ENCODE measurements at regions not wholly inside any gene's neighbourhood (a gene's known extent, or its start where the extent isn't known, plus 50 kb on each side); places are given as distances from the start of the nearest gene placed in this dataset.

DNA sequence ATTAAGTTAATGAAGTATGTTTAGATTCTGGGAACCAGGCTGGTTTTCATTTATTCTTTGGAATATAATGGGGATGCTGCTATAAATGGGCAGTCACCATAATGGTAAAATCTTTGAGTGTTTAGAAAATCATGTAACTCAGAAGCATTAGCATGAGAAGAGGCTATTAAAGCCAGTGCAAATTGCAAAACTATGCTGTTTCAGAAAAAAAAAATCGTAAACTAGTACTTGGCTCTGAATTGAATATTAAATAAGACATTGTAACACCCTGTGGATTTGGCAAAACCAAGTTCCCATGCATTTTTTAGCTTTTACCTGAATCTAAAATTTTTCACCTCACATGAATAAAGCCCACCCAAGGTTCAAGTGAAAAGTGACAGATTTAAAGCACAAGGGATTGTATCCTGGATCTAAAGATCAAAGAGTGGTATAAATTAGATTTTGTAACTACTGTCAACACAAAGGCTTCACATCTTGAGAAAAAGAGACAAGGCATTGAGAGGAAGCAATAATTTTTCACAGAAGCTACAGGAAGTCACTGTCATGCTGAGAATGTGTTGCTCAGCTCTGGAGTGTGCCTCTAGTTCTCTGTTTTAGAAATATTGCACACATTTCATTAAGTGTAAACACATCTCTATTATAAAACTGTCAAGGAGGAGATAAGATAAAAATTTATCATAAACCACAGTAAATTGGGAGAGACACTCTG is 142.2 kb downstream of the ABCA8 start:
- DNase-seq: no peak

GRCh38 chr17:68809148-68809547 is 146.0 kb downstream of the ABCA8 start:
- no peak for DNase-seq

DNA sequence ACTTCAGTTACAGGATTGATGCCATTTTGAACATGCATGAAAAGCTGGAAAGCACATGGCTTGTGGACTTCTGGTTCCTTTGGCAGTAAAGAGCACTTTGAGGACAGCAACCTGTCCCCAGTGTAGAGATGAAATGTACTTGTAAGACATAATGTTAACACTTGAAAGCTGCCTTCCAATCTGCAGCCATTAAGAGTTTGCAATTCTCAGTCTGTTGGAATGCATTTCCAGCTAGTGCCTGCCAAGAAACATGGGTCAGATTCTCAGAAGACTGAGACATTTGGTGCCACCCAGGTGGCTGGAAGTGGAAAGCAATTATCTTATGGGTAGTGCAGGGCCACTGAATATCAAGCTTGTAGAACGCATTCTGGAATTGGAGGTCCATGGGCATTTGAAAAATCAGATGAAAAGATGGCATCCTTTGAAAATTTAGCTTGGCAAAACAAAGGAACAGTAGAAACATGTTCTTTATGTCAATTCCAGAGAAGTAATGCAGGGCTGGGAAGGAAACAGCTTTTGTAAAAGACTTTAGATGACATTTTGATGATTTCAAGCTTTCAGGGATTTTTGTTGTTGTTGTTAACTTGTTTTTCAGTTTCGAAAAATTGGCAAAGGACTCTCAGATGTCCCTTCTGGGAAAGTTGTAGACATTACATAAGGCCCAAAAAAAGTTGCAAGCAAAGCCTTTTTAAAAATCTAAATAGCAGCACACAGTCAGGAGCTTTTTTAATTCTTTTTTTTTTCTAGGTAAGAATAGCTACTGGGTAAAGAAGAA is 147.0 kb downstream of the ABCA8 start:
- DNase-seq: no peak

DNA sequence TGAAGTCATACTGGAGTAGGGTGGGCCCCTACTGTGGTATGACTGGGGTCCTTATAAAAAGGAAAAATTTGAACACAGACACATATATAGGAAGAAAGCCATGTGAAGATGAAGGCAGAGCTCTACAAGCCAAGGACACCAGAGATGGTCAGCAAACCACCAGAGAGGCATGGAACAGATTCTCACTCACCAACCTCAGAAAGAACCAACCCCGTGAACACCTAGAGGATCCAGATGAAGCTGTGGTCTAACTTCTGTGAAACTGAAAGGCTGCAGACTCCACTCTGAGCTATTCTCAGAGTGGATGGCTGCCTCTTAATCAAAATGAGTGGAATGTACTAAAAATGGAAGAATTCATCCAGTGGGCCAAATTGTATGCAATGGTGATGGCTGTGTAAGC is 149.6 kb downstream of the ABCA8 start:
- DNase-seq: no peak

DNA sequence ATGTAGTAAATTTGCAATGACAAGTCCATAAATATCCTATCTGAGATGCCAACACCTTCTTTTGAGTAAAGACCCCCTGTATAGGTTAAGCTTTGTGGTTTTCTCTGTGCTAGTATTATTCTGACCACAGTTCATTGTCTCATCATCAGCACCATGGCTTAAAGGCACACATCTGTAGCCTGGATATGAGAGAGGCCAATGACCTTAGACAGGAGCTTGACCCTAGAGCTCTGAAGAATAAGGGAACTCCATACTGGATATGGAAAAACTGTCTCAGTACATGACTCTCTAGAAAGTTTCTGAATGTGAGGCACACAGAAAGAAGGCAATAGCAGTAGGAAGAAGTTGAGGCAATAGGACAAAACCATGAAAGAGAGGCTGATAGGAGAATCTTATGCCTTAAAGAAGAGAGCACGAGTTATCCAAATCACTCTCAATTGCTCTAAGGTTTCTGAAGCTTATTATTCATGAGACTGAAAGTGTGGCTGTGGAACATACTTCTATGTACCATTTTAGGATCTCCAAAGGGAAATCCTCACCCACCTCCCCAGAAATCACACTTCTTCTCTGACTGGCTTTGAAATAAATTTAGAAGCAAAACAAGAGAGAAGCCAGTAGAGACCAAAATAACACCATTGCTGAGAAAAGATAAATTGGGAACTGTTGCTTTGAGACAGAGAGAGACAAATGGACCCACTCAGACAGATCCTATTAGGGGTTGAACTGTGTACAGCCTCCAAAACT is 150.2 kb downstream of the ABCA8 start:
- no peak for DNase-seq

GRCh38 chr17:68803164-68803929 is 151.8 kb downstream of the ABCA8 start:
- no peak for DNase-seq

- DNase-seq: no peak
Observed at GRCh38 chr17:68801335-68802247, 153.6 kb downstream of the ABCA8 start.

DNA sequence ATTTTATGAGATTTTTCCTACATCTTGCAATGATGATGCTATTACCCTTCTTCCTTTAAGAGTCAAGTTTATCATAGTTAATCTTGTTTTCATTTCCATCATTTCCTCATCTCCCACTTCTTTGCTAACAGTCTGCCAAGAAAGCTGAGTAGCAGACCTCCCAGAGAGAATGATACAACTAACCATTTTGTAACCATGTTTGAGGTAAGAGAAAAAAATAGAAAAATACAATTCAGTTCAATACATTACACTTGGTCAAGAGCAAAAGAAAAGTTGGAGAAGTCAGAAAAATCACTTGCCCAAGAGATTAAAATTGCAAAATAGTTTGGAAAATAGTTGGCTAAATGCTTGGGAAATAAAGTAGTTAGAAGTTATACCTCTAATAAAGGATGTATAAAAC is 154.4 kb downstream of the ABCA8 start:
- DNase-seq: no peak

DNA sequence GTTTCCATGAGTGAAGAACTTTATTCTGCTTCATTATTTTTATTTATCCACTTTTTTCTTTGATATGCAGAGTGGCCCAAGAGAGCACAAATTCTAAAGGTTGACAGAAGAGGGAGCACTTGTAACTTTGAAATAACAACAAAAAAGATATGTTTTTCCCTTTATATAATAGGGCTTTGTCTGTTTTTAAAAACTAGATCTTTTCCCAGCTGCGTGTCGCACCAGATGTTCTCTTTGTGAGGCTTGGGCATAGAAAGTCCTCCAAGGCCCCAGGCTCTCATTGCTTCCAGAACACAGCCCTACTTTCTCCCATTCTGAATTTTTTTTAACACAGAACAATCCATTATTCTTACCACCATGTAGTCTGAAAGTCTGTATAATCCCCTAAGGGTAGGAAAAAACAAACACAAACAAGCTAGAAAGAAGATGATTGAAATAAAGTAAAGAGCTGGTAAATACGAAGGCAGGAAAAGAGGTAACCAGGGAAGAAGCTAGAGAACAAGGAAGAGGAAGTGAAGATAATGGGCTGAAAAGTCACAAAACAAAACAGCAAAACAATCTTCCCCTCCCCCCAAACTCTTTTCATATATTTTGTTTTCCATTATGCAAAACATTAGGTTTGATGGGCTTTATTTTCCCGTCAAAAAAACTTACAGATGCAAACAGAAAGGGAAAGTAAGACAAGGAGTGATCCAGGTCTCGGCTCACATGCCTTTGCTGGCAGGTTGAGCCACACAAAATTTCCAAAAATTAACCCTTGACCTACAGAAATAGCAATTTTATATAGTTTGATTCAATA is 160.4 kb downstream of the ABCA8 start:
- DNase-seq: no peak

- no peak for DNase-seq
Observed at GRCh38 chr17:68792873-68793272, 162.3 kb downstream of the ABCA8 start.

GRCh38 chr17:68792042-68792685 is 163.0 kb downstream of the ABCA8 start:
- no peak for DNase-seq

DNA sequence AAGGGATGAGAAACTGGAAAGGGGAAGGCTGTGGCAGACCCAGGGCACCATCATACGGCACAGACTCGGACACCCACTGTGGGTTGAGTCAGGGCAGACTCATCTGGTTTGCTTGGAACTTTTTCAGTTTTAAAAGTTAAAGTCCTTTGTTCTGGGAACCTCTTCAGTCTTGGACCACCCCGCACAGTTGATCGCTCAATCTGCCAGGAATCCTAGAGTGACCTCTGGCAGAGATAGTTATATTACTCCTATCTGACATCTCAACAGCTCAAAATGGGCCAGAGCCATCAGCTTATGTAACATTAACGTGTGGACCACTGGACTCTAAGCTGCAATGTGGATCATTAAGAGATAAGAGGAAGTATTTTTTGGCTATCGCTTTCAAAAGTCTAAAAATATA is 164.3 kb downstream of the ABCA8 start:
- no peak for DNase-seq

GRCh38 chr17:68790492-68790891 is 164.7 kb downstream of the ABCA8 start:
- DNase-seq: no peak

DNA sequence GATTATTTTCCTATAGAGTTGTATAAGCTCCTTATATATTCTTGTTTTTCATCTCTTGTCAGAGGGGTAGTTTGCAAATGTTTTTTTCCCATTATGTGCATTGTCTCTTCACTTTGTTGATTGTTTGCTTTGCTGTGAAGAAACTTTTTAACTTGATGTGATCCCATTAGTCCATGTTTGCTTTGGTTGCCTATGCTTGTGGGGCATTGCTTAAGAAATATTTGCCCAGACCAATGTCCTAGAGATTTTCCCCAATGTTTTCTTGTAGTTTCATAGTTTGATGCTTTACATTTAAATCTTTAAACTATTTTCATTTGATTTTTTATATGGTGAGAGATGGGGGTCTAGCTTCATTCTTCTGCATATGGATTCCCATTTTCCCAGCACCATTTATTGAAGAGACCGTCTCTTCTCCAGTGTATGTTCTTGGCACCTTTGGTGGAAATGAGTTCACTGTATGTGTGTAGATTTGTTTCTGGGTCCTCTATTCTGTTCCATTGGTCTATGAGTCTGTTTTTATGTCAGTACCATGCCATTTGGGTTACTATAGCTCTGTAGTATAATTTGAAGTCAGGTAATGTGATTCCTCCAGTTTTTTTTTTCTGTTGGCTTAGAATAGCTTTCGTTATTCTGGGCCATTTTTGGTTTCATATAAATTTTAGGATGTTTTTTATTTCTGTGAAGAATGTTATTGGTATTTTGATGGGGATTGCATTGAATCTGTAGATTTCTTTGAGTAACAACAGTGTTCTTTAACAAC is 165.8 kb downstream of the ABCA8 start:
- DNase-seq: no peak

DNA sequence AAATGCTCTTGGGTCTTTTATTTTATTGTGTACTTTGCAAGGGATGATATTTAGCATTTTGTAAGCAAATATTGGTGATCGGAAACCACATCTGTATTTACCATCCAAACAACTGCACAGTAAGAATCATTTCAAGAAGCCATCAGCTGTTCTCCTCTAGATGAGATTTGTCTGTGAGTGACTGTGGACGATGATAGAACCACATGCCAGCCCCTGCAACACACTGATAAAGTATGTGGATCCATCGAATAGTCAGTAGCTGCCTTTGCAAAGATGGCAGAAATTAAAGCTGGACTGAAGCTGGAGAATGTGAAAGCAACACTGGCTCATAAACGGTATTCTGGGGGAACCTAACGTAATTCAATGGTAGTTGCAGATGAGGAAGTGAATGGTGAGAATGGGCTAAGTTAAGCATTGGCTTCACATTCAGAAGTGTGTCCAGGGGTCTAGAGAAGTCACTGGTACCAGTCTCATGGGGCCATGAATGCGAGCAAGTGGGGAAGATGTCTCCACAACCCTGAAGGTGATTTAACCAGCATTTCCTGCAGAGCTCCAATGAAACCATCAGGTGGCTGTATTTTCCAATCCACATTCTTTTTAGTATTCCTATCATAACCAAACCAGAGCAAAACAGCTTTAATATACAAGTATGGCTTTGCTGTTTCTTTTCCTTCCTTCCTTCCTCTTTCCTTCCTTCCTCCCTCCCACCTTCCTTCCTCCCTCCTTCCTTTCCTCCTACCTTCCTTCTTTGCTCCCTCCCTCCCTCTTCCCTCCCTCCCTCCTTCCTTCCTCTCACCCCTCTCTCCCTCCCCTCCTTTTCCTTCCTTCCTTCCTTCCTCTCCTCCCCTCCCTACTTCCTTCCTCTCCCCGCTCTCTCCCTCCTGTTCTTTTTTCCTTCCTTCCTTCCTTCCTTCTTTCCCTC is 169.4 kb downstream of the ABCA8 start:
- DNase-seq: no peak

DNA sequence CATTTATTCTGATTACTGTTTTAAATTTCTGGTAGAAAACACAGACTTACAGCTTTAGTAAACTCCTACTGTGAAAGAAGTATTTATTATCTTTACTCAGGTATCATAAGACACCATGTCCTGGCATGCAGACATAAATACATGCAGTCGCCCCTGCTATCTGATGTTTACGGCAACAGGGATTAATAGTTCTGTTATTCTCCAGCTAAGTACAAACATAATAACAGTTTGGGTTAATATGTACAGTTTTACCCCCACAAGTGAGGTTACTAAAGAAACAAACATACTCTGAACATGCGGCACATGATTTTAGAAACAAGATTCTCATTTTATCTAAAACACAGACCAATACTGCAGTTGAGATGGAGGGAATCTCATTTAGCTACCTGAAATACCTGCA is 170.8 kb downstream of the ABCA8 start:
- DNase-seq: no peak

GRCh38 chr17:68783861-68784260 is 171.3 kb downstream of the ABCA8 start:
- no peak for DNase-seq

GRCh38 chr17:68782789-68783188 is 172.4 kb downstream of the ABCA8 start:
- DNase-seq: no peak

GRCh38 chr17:68780596-68780995 is 174.6 kb downstream of the ABCA8 start:
- no peak for DNase-seq

Measured in DMS153 (cell line).